Superior temporal gyrus (tissue), 1 donor: ENCODE measurements at regions not wholly inside any gene's neighbourhood (a gene's known extent, or its start where the extent isn't known, plus 50 kb on each side); places are given as distances from the start of the nearest gene placed in this dataset.
"Not testable (repeated sequence)": the region's sequence is repeated elsewhere in the genome, so short reads cannot be mapped to it uniquely, and the experiment has no call there.

Experiments used
- DNase-seq: peaks from one replicate; pipeline ENCODE4 v3.0.0-alpha.2; 2016; ENCODE audit errors: extremely low spot score

- DNase-seq: no peak
Observed at GRCh38 chr4:149203256-149204001, 612.2 kb downstream of the IQCM start.

DNA sequence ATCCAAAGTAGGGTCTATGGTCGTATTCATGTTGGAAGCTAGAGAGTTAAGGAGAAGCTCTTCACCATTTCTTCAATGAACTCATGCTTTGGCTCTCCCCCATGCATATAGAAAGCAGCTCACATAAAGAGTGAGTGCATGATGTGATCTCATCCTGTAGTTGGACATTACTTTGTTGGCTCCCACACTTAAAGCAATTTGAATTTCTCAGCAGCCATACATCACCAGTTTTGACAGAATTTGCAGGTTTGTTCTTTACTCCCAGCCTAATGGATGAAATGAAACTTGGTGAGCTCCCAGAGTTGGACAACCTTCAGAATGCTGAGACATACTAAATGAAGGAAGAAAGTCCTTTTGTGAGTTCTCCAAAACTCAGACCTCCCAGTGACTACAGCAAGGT is 613.5 kb downstream of the IQCM start:
- no peak for DNase-seq

DNA sequence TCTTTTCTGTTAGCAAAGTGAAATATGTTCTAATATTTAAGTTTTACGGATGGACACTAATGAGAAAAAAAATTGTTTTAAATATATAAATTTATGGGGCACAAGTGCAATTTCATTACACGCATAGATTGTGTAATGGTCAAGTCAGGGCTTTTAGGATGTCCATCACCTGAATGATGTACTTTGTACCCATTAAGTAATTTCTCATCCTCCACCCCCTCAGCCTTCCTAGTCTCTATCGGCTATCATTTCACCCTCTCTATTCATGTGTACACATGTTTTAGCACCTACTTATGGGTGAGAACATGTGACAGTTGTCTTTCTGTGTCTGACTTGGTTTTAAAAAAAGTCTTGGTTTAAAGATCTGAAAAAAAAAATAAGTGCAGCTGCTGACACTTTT is 616.0 kb downstream of the IQCM start:
- no peak for DNase-seq

GRCh38 chr4:149194061-149194460 is 621.6 kb downstream of the IQCM start:
- DNase-seq: no peak

DNA sequence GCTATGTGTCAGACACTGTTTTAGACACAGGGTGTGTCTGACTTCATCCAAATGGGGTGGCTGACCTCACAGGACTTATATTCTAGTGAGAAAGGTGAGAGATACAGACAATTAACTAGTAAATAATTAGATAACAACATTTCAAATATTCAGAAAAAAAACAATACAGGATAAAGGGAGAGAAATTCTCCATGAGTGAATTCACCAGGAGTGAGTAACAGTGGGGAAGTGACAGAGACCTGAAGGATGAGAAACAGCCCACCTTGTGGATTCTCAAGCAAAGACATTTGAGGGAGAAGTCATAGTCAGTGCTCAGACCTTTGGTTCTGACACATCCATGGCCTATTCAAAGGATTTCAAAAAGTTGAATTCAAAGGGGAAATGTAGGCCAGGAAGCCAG is 627.9 kb downstream of the IQCM start:
- DNase-seq: no peak

- no peak for DNase-seq
Observed at GRCh38 chr4:149183638-149184037, 632.0 kb downstream of the IQCM start.

DNA sequence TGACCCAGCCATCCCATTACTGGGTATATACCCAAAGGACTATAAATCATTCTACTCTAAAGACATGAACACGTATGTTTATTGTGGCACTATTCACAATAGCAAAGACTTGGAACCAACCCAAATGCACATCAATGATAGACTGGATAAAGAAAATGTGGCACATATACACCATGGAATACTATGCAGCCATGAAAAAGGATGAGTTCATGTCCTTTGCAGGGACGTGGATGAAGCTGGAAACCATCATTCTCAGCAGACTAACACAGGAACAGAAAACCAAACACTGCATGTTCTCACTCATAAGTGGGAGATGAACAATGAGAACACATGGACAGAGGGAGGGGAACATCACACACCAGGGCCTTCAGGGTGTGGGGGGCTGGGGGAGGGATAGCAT is 634.2 kb downstream of the IQCM start:
- DNase-seq: not testable (repeated sequence)

- DNase-seq: no peak
Observed at GRCh38 chr4:149176039-149176438, 639.6 kb downstream of the IQCM start.

- no peak for DNase-seq
Observed at GRCh38 chr4:149175549-149175948, 640.1 kb downstream of the IQCM start.

- DNase-seq: no peak
Observed at GRCh38 chr4:149173241-149174013, 642.2 kb downstream of the IQCM start.

- DNase-seq: no peak
Observed at GRCh38 chr4:149168645-149169044, 647.0 kb downstream of the IQCM start.

GRCh38 chr4:149166876-149167275 is 648.8 kb downstream of the IQCM start:
- no peak for DNase-seq

GRCh38 chr4:149166365-149166764 is 649.3 kb downstream of the IQCM start:
- DNase-seq: no peak

- no peak for DNase-seq
Observed at GRCh38 chr4:149164282-149164681, 651.4 kb downstream of the IQCM start.

DNA sequence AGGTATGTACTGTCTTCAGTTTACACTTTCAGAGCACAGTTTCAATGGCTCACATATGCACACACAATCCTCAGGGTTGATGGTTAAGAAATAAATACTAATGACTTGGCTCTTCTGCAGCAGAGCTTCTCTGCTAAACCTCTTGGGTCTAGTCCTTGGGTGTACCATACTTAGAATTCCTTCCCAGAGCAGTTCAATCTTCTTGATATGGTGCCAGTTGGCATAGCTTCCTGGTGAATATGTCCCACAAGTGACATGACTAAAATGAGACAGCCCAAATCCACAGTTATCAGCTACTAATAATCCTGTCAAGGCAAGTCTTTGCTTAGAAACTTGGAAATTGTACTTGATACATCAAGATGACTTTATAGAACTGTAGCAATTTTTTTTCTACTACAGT is 654.4 kb downstream of the IQCM start:
- no peak for DNase-seq

GRCh38 chr4:149160370-149160769 is 655.3 kb downstream of the IQCM start:
- no peak for DNase-seq

DNA sequence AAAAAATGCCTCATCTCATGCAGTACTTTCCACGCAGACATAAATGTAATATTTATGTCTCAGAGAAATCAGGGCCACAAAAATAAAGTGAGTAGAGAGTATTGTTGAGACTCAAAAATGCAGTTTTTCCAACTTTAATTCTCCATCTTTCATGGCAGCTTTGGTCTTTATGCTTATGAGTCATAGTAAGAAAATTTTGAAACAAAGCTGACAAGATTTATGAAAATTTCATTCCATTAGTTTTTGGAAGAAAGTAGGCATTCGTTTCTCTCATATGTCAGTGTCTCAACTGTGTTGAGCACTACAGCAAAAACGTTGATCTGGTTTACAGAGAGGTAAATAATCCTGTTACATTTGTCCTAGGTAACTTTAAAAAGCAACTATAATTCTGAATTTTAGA is 656.8 kb downstream of the IQCM start:
- no peak for DNase-seq

- DNase-seq: no peak
Observed at GRCh38 chr4:149145803-149146202, 669.8 kb downstream of the IQCM start.

GRCh38 chr4:149144060-149144459 is 671.6 kb downstream of the IQCM start:
- no peak for DNase-seq

- DNase-seq: no peak
Observed at GRCh38 chr4:149141391-149141790, 674.3 kb downstream of the IQCM start.

DNA sequence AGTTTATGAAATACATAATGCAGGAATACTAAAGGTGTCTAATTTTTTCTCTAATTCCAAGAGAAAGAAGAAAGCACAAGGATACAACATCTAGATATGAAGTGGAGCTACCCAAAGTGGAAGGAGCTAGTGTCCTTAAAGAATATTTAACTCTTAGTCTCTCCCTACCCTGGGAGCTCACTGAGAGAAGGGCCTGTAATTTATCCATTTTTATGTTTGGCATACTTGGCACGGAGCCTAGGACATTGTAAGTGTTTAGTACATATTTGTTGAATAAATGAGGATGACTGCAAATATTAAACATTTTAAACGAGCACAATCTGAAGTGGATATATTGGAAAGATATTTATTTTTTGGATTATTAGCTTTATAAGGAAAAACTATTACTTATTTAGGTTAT is 674.8 kb downstream of the IQCM start:
- no peak for DNase-seq

DNA sequence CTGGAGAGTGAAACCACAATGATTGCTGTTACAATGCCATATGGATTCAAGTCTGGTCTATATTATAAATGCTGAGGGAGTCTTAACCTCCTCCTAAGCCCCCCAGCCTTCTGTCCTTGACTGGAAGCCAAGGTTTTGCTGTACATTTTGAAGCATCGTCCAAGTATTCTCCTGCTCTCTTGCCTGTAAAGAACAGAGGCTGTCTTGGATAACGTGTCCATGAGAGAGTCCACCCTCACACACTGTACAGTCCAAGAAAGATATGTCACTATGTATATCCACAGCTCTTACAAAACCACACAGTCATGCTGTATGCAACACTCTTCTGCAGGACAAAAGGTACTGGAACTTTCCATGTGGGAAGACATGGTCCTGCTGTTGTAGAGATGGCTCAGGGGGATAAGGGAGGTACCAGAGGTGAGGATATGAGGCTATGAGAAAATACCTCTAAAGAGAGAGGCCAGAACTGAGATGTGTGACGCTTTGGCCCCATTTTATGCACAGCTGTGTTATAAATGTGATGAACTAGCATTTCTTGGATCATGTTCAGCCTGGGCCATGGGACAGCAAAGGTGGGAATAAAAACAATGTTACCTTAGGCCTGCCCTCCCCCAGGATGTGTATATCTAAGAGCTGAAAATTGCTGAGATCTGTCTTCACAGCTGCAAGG is 678.6 kb downstream of the IQCM start:
- no peak for DNase-seq

DNA sequence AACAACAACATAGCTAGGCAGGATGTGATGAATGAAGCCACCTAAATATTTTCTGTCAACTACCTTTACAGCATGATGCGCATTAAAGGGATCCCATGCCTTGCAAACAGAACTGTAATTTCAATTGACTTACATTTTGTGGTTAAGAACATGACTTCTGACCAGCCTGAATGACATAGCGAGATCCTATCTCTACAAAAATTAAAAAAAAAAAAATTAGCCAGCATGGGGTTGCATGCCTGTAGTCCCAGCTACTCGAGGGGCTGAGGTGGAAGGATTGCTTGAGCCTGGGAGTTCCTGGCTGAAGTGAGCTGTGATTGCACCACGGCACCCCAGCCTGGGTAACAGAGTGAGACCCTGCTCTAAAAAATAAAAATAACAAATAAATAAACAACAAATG is 680.6 kb downstream of the IQCM start:
- DNase-seq: no peak
